ENCODE measurements at regions not wholly inside any gene's neighbourhood (a gene's known extent, or its start where the extent isn't known, plus 50 kb on each side); places are given as distances from the start of the nearest gene placed in this dataset.
A peak's percentile ranks its signal among the peaks of the same experiment; 100 is the strongest.

GRCh38 chr9:4921449-4921848 lies 63.6 kb upstream of the JAK2 start:
- no peak overlapping the region for H3K4me3 ChIP-seq
- no peak overlapping the region for H3K27ac ChIP-seq

DNA sequence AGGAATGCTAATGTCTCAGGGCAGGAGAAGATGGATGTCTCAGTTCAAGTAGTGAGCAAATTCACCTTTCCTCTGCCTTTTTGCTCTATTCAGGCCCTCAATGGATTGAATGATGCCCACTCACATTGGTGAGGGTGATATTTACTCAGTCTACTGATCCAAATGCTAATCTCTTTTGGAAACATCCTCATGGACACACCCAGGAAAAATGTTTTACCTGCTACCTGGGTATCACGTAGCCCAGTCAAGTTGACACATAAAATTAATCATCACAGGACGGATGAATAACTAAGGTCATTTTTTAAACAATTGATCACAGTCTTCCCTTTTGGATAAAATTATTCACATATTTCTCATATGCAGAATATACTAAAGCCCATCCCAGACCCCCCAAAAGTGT lies 63.0 kb upstream of the JAK2 start:
- Histone ChIP-seq H3K27ac (no peak overlapping the region), H3K4me3 (no peak overlapping the region)

GRCh38 chr9:4922730-4923129 lies 62.3 kb upstream of the JAK2 start:
- H3K4me3 ChIP-seq, result no peak overlapping the region
- H3K27ac ChIP-seq, result no peak overlapping the region

GRCh38 chr9:4923141-4923540 lies 61.9 kb upstream of the JAK2 start:
- H3K27ac ChIP-seq, result no peak overlapping the region
- H3K4me3 ChIP-seq, result no peak overlapping the region

DNA sequence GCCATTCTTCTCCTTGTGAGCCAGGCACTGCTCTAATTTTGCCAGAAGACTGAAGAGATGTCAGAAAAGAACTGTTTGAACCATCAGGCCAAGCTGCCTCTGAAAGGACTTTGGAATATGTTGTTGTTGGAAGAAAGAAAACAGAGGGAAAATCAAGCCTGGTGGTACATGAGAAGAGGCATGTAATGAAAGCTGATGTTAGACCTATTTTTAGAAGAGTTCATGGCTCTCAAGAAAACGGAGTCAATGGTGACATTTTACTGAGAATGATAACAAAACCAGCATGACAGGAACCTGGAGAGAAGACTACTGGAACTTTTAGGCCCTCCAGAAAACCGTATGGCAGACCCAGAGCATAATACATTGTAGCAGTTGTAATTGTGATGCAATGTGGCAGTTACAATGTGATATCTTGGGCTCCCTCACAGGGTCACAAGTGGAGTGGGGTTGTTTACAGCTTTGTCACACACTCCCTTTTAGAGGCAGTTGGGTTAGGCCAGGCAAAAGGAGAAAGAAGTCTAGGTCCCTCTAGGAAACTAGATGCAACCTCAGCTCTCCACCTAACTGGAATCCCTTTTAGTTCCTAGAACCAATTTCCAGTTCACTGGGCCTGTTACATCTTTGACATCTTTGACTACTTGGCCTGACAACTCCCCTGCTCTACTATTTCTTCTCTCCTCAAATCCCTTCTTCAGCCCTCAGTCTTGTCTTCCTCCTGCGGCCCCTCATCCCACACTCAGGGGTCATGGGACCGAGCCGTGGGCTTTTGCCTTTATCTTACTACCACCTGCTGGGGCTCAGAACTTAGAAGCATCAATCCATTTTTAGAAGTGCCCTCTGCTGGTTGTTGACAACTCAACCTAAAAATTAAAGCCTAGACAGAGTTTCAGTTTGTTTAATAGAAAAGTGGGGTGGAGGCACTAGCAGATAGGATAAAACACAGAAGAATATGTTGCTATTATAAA lies 61.2 kb upstream of the JAK2 start:
- Histone ChIP-seq H3K4me3 (no peak overlapping the region), H3K27ac (no peak overlapping the region)

GRCh38 chr9:4926239-4926638 lies 58.8 kb upstream of the JAK2 start:
- no peak overlapping the region for H3K27ac ChIP-seq
- no peak overlapping the region for H3K4me3 ChIP-seq

DNA sequence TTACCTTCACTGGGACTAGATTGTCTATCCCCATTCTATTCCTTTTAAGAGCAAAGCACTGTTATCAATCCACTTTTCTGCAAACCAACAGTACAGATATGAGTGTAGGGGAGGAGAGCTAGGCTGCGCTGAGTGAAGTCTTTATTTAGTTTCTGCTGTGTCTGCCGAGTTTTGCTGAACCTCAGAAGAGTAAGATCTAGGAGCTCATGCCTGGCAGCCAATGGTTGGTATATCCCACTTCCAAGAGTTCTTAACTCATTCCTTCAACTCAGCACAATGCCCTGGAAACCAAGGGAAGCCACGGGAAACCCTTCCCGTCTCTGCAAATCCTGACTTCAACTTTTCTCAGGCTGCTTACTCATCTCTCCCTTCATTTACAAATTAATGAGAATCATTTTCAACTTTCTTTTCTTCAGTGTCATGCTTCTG lies 58.0 kb upstream of the JAK2 start:
- Histone ChIP-seq H3K27ac (peak overlapping the region in 4 of 21 experiments; percentile 2 to 58 (median 25)), H3K4me3 (no peak overlapping the region)

GRCh38 chr9:4927701-4928100 lies 57.4 kb upstream of the JAK2 start:
- Histone ChIP-seq H3K4me3 (no peak overlapping the region), H3K27ac (peak overlapping the region in 2 of 21 experiments; percentile 6 to 58)

- no peak overlapping the region for H3K27ac ChIP-seq
- H3K4me3 ChIP-seq, result no peak overlapping the region
Observed at GRCh38 chr9:4929917-4930316, 55.2 kb upstream of the JAK2 start.

DNA sequence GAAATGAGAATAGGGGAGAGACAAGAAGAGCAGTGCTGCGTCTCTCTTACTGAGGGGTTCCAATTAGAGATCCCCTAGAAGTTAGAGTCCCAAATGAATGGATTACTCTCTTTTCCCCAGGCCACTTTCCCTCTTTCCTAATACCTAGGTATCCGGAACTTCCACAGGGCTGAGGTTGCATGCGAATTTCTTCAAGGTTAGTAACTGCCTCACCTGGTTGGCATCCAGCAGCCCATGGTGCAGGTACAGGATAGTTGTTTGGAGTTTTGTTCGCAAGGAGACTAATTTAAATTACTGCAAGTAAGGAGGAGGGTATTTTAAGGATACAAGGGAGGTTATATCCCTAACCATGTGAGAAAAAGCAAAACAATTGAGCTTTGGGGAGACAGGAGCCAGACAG lies 52.4 kb upstream of the JAK2 start:
- peak overlapping the region in 10 of 21 experiments; percentile 5 to 76 (median 40) for H3K27ac ChIP-seq
- no peak overlapping the region for H3K4me3 ChIP-seq

- H3K27ac ChIP-seq, result peak overlapping the region in 14 of 21 experiments; percentile 4 to 76 (median 52)
Observed at GRCh38 chr9:4933177-4933576, 51.9 kb upstream of the JAK2 start.

GRCh38 chr9:4933861-4934260 lies 51.2 kb upstream of the JAK2 start:
- Histone ChIP-seq H3K27ac (peak overlapping the region in 12 of 21 experiments; percentile 4 to 76 (median 54)), H3K4me3 (no peak overlapping the region)

More at GRCh38 chr9:4933177-4933576, 51.9 kb upstream of the JAK2 start:
- H3K4me3 ChIP-seq, result no peak overlapping the region

- Histone ChIP-seq H3K27ac (peak overlapping the region in 7 of 21 experiments; percentile 26 to 85 (median 66)), H3K4me3 (no peak overlapping the region)
Observed at GRCh38 chr9:4935001-4935672, 49.9 kb upstream of the JAK2 start.

All from skin epidermis (tissue), 12 donors.